Endothelial cell of umbilical vein (primary cell): ENCODE measurements at regions not wholly inside any gene's neighbourhood (a gene's known extent, or its start where the extent isn't known, plus 50 kb on each side); places are given as distances from the start of the nearest gene placed in this dataset.

Source experiments
- BruUV-seq: library from RNA; stranded (reverse); fragments of 400-500 nt; replicated peaks from 2 replicates; lab custom pipeline; 2021; lab: Mats Ljungman, UMichigan
- CTCF ChIA-PET: fragments of 300-600, 350-600 bp; sonication (Branson Sonifier 250); formaldehyde crosslinking; loops from one replicate; lab custom pipeline; 2021; ENCODE audit warnings: antibody characterized with exemption, inconsistent platforms; lab: Charles Lee
- POLR2A ChIA-PET: fragments of 300-600, 350-600 bp; sonication (Branson Sonifier 250); formaldehyde crosslinking; loops from one replicate; lab custom pipeline; 2021; ENCODE audit warnings: antibody characterized with exemption, inconsistent platforms; lab: Charles Lee
- DNase-seq: peaks from one replicate; pipeline ENCODE4 v3.0.0-alpha.2; 2011; ENCODE audit warnings: low read depth, low spot score
- FAIRE-seq: peaks from 2 replicates; lab custom pipeline; 2011; peaks lifted over from hg19 to GRCh38; lab: Jason Lieb, UNC
- H2AFZ ChIP-seq: 2 replicates; pipeline ENCODE4 v1.6.0; 2012; ENCODE audit warnings: low read depth, low read length, control low read depth, inconsistent platforms
- H3K27ac ChIP-seq: 2 replicates; pipeline ENCODE4 v1.5.1; 2011; ENCODE audit warnings: low read depth, mild to moderate bottlenecking, control low read depth, low read length, moderate library complexity; ENCODE audit not compliant: insufficient read depth
- H3K27me3 ChIP-seq, 2 experiments: 2 replicates each; pipeline versions ENCODE4 v1.6.0 to v1.6.1; 2011; ENCODE audit warnings: low read length in 2 of 2, mixed read lengths in 1 of 2; ENCODE audit not compliant: control insufficient read depth in 2 of 2, insufficient read depth in 2 of 2
- H3K36me3 ChIP-seq, 2 experiments: 2 replicates in 1 of 2; 3 replicates in 1 of 2; pipeline ENCODE4 v1.5.1; 2011; ENCODE audit warnings: low read length in 2 of 2, mild to moderate bottlenecking in 1 of 2, moderate library complexity in 1 of 2; ENCODE audit not compliant: control insufficient read depth in 2 of 2, insufficient read depth in 2 of 2; ENCODE audit errors: extremely low read depth in 1 of 2
- H3K4me1 ChIP-seq: 3 replicates; pipeline ENCODE4 v1.5.1; 2011; ENCODE audit warnings: mild to moderate bottlenecking, low read length; ENCODE audit not compliant: control insufficient read depth, insufficient read depth; ENCODE audit errors: extremely low read depth
- H3K4me2 ChIP-seq: 2 replicates; pipeline ENCODE4 v1.6.1; 2011; ENCODE audit warnings: low read length, control low read depth, mixed read lengths; ENCODE audit not compliant: insufficient read depth
- H3K4me3 ChIP-seq, 3 experiments: fragments of 200-600 bp in 1 of 3; sonication (generic), shearing (Covaris generic) in 1 of 3; replicated peaks in 1 of 3; 2 replicates each; pipeline ENCODE4 v1.5.1; 2011 to 2016; ENCODE audit warnings: control low read depth in 3 of 3, low read length in 3 of 3, mild to moderate bottlenecking in 2 of 3, inconsistent platforms in 1 of 3, low read depth in 1 of 3, moderate library complexity in 1 of 3; ENCODE audit not compliant: insufficient read depth in 1 of 3
- H3K79me2 ChIP-seq: 2 replicates; pipeline ENCODE4 v1.6.0; 2012; ENCODE audit warnings: low read length, inconsistent platforms; ENCODE audit not compliant: control insufficient read depth, insufficient read depth
- H3K9ac ChIP-seq: replicated peaks from 2 replicates; pipeline ENCODE3; 2011; ENCODE audit warnings: low read length, control low read depth; ENCODE audit not compliant: insufficient read depth; ENCODE audit errors: extremely low read depth
- H3K9me1 ChIP-seq: replicated peaks from 3 replicates; pipeline ENCODE4 v1.6.0; 2011; ENCODE audit warnings: mild to moderate bottlenecking, low read length; ENCODE audit not compliant: control insufficient read depth, insufficient read depth; ENCODE audit errors: extremely low read depth
- H3K9me3 ChIP-seq: replicated peaks from 2 replicates; pipeline ENCODE4 v1.5.1; 2012; ENCODE audit warnings: low read length, inconsistent platforms; ENCODE audit not compliant: control insufficient read depth, insufficient read depth
- H4K20me1 ChIP-seq: replicated peaks from 2 replicates; pipeline ENCODE3; 2011; ENCODE audit warnings: mild to moderate bottlenecking, low read length; ENCODE audit not compliant: control insufficient read depth, insufficient read depth; ENCODE audit errors: extremely low read depth
- CTCF ChIP-seq, 2 donors: IDR thresholded peaks; 1 replicate in 1 of 2; 2 replicates in 1 of 2; pipeline ENCODE4 v1.5.1; 2011; ENCODE audit warnings: low read length in 2 of 2, mild to moderate bottlenecking in 2 of 2, moderate library complexity in 2 of 2, control low read depth in 1 of 2, inconsistent platforms in 1 of 2, low read depth in 1 of 2; ENCODE audit not compliant: insufficient read depth in 1 of 2; ENCODE audit errors: extremely low read depth in 1 of 2
- EZH2 ChIP-seq: IDR thresholded peaks from 2 replicates; pipeline ENCODE4 v1.6.1; 2012; ENCODE audit warnings: borderline replicate concordance, low read depth, mild to moderate bottlenecking, moderate library complexity, low read length, inconsistent platforms; ENCODE audit not compliant: severe bottlenecking
- FOS ChIP-seq: IDR thresholded peaks from 2 replicates; pipeline ENCODE4 v1.6.1; 2011; ENCODE audit warnings: mild to moderate bottlenecking, low read length, moderate library complexity, borderline replicate concordance; ENCODE audit not compliant: insufficient read depth
- GATA2 ChIP-seq: IDR thresholded peaks from 2 replicates; pipeline ENCODE4 v1.7.0; 2011; ENCODE audit warnings: low read depth, mild to moderate bottlenecking, moderate library complexity, mixed read lengths, low read length; ENCODE audit not compliant: insufficient read length, insufficient read depth
- JUN ChIP-seq: IDR thresholded peaks from 2 replicates; pipeline ENCODE4 v1.6.1; 2011; ENCODE audit warnings: borderline replicate concordance, low read depth; ENCODE audit not compliant: insufficient read length, insufficient read depth
- MAX ChIP-seq: IDR thresholded peaks from 2 replicates; pipeline ENCODE4 v1.6.1; 2011; ENCODE audit not compliant: insufficient read depth, insufficient read length
- MYC ChIP-seq: IDR thresholded peaks from one replicate; pipeline ENCODE4 v1.6.1; 2011; ENCODE audit warnings: mild to moderate bottlenecking, low read depth, low read length
- POLR2A ChIP-seq: IDR thresholded peaks from 2 replicates; pipeline ENCODE4 v1.6.1; 2012; ENCODE audit warnings: low read depth, mild to moderate bottlenecking, control low read depth, low read length
- POLR2AphosphoS5 ChIP-seq: IDR thresholded peaks from 2 replicates; pipeline ENCODE4 v1.6.1; 2012; ENCODE audit warnings: low read depth, mild to moderate bottlenecking, control low read depth, low read length, moderate library complexity; ENCODE audit not compliant: insufficient read depth
- dilution Hi-C: fragments of 300-500 bp; cut with MboI; formaldehyde crosslinking; loops from one replicate; pipeline ENCODE4 v1.15.0; 2019; ENCODE audit warnings: low sequenced_read_pairs; ENCODE audit not compliant: extremely low pct_ligation_motif_present
- intact Hi-C: fragments of 100-400 bp; cut with micrococcal nuclease; formaldehyde crosslinking; loops from one replicate; pipeline ENCODE4 v1.10.0; 2022

- Histone ChIP-seq H3K9ac (no peak overlapping the region), H2AFZ (no peak overlapping the region), H3K27ac (no peak overlapping the region), H3K79me2 (no peaks in the 10 kb centered on the region), H3K4me2 (no peak overlapping the region), H3K9me1 (no peaks in the 10 kb centered on the region), H3K27me3 (no peaks in the 10 kb centered on the region), H3K4me3 (no peak overlapping the region), H3K36me3 (no peaks in the 10 kb centered on the region), H3K9me3 (no peaks in the 10 kb centered on the region), H3K4me1 (no peaks in the 10 kb centered on the region), H4K20me1 (no peaks in the 10 kb centered on the region)
- DNase-seq (no peak), FAIRE-seq (no peak)
- ChIA-PET CTCF (no interaction called here), POLR2A (no interaction called here)
- intact Hi-C loops = no loop called here
- TF ChIP-seq MYC (no peak), EZH2 (no peak), POLR2AphosphoS5 (no peak), POLR2A (no peak), MAX (no peak), JUN (no peak), GATA2 (no peak), FOS (no peak), CTCF (IDR thresholded peaks at IDR 0.05; ENCODE audit: extremely low read depth in 1 of 2, insufficient read depth in 1 of 2, low read depth in 1 of 2, low read length in 2 of 2) (no peak)
- no TSS peak for BruUV-seq
- dilution Hi-C loops = no loop called here
Observed at GRCh38 chr4:177562163-177562562, 119.9 kb upstream of the AGA start.
